AG10803 (cell line): ENCODE measurements at regions not wholly inside any gene's neighbourhood (a gene's known extent, or its start where the extent isn't known, plus 50 kb on each side); places are given as distances from the start of the nearest gene placed in this dataset.

Experiments used
- DNase-seq: peaks from one replicate; pipeline ENCODE4 v3.0.0; 2010; ENCODE audit warnings: low read depth
- H3K4me3 ChIP-seq: 2 replicates; pipeline ENCODE4 v1.5.1; 2011; ENCODE audit warnings: mild to moderate bottlenecking, low read length, control low read depth
- TF ChIP-seq, protein P1 (sequence below): conservative IDR thresholded peaks from 2 replicates; pipeline ENCODE4 v1.5.1; 2011; ENCODE audit warnings: mild to moderate bottlenecking, low read length, control low read depth, inconsistent platforms

DNA sequence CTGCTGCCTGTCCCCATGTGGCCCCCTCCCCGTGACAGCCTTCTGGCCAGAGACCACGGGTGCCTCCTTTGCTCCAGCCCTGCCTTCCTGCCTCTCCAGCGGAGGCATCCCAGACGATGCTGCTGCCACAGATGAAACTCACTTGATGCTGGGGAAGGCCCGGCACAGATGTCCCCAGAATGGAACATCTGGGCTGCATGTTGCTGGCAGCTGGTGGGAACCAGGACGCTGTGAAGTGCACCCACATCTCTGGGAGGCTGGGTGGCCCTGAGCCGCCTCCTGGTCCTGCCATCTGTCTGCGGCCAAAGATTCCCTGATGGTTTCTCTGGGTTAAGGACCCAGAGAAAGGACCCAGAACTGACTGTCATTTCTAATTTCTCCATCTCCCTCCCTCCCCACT lies 51.9 kb upstream of the PTPRS start:
- DNase-seq = no peak
- TF ChIP-seq, protein P1, sequence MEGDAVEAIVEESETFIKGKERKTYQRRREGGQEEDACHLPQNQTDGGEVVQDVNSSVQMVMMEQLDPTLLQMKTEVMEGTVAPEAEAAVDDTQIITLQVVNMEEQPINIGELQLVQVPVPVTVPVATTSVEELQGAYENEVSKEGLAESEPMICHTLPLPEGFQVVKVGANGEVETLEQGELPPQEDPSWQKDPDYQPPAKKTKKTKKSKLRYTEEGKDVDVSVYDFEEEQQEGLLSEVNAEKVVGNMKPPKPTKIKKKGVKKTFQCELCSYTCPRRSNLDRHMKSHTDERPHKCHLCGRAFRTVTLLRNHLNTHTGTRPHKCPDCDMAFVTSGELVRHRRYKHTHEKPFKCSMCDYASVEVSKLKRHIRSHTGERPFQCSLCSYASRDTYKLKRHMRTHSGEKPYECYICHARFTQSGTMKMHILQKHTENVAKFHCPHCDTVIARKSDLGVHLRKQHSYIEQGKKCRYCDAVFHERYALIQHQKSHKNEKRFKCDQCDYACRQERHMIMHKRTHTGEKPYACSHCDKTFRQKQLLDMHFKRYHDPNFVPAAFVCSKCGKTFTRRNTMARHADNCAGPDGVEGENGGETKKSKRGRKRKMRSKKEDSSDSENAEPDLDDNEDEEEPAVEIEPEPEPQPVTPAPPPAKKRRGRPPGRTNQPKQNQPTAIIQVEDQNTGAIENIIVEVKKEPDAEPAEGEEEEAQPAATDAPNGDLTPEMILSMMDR = no peak
- no peak overlapping the region for H3K4me3 ChIP-seq

DNA sequence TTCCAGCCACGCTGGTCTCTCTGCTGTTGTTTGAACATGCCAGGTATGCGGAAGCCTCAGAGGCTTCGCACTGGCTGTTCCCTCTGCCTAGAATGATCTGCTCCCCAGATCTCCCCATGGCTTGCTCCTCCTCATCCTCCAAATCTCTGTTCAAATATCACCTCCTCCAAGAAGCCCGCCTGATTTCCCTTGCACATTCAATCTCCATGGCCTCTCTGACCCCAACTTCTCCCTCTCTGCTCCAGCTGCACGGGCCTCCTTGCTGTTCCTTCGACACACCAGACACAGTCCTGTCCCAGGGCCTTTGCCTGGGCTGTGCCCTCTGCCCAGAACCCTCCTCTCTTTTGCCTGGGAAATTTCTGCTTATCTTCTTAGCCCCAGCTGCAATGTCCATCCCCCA lies 52.5 kb upstream of the PTPRS start:
- no peak overlapping the region for H3K4me3 ChIP-seq
- TF ChIP-seq, protein P1 = no peak
- no peak for DNase-seq

DNA sequence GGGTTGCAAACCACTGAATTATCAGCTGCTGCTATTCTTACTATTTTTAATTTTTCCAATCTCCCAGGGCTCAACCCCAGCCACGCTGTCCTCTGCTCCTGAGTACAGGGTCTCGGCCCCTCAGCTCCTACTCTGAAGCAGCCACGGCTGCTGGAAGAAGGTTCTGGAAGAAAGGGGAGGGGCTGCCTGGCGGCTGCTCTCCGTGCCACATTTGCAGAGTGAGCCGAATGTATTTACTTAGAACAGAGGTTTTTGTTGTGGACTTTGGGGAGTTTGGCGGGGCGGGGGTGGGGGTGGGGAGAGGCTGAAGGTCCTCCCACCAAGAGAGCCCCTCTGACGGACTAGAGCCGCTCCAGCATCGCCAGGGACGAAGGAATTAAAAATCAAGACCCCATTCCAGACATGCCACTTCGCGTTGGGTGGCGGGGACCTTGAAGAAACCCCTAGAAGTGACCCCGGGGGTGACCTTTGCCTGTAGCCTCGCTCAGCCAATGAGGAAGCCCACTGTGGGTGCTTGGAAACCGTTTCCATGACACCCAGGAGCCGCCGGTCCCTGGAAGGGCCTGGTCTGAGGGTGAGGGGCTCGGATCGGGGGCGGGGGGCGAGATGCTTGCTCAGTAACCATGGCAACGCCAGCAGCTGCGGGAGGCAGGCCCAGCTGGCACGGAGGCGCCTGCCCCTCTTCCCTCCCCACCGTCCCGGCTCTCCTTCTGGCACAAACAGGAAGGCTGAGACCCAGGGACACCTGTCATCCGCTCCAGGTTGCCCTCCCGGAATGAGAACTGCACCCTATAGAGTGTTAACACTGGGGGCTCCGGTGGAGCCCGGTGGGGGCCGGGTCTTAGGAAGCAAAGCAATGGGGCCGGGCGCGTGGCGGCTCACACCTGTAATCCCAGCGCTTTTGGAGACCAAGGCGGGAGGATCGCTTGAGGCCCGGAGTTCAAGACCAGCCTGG lies 54.2 kb upstream of the PTPRS start:
- TF ChIP-seq, protein P1 = no peak
- DNase-seq = no peak
- no peak overlapping the region for H3K4me3 ChIP-seq

DNA sequence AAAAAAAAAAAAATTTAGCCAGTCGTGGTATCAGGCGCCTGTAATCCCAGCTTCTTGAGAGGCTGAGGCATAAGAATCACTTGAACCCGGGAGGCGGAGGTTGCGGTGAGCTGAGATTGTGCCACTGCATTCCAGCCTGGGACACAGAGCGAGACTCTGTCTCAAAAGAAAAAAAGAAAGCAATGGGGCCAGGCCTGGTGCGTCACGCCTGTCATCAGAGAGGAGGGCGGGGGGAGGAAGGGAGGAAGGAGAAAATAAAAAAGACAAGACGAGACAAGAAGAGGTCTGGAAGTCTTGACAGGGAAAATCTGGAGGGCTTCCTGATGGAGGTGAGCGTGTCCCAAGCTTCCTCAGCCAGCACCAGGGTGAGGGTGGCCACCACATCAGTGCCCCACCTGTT lies 54.9 kb upstream of the PTPRS start:
- no peak overlapping the region for H3K4me3 ChIP-seq
- TF ChIP-seq, protein P1 = no peak
- peak; percentile 23 for DNase-seq

DNA sequence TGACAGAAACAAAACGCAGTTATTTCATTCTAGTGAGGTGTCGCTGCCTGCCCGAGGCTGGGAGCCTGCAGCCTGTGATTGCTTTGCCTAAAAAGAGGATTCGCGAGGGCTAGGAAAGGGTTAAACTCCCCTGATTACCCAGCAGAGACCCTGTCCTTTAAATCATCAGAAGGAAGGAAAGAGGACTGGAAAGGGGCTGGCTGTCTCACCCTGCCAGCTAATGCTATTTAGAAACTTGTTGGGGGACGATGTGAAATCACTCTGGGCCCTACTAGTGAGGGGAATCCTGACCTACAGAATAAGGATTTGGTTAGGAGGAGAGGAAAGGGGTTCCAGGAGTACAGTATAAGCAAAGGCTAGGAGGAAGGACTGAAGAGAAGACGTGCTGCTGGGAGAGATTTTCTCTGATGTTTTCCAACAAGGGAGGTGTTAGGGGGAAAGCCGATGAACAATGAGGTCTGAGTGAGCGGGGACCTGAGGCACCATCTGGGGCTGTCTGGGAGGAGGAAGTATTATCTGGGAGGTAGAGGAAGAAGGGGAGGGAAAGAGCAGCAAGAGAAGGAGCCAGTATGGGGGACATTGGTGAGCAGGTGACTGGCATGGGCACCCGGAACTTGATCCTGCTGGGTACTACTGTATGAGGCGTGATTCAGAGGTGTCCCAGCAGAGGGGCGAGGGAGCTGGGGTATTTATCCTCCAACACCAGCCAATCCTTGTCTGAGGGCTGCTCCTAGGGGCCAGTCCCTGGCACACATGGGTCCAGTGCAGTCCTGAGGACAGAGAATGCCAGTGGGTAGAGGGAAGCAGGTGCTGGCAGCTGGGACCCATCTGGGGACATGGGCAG lies 55.7 kb upstream of the PTPRS start:
- TF ChIP-seq, protein P1 = no peak
- no peak overlapping the region for H3K4me3 ChIP-seq
- no peak for DNase-seq

DNA sequence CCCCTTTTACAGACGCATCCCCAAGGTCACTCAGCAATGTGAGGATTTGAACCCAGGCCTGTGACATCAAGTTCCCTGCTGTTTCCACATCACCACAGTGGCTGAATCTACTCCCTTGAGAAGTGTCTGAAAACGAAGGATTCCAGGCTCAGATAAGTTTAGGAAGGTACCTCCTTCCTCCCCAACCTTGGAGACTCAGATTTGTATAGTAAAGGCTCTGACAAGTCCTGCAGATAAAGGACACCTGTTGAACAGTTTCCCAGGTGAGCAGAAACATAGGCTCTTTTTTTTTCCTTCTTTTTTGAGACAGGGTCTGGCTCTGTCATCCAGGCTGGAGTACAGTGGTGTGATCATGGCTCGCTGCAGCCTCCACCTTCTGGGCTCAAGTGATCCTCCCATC lies 56.4 kb upstream of the PTPRS start:
- H3K4me3 ChIP-seq = no peak overlapping the region
- TF ChIP-seq, protein P1 = no peak
- DNase-seq = no peak
